ENCODE measurements at regions not wholly inside any gene's neighbourhood (a gene's known extent, or its start where the extent isn't known, plus 50 kb on each side); places are given as distances from the start of the nearest gene placed in this dataset.

- H3K27me3 Mint-ChIP-seq (ENCODE audit: low read depth in 2 of 2) = no peaks in the 10 kb centered on the region
- ATAC-seq = no peak
- no peak overlapping the region for H3K27ac Mint-ChIP-seq
- 100% methylated on average over 1 of the region's 3 CpGs for WGBS (ENCODE audit: insufficient coverage)
- H3K36me3 ChIP-seq (ENCODE audit: control insufficient read depth, insufficient read depth, low read length) = no peaks in the 10 kb centered on the region
- no peaks in the 10 kb centered on the region for H3K4me1 Mint-ChIP-seq
- H3K36me3 Mint-ChIP-seq = no peaks in the 10 kb centered on the region
- H3K9me3 ChIP-seq (ENCODE audit: control insufficient read depth, insufficient read depth, low read length) = peaks cover 8% of the 10 kb centered on the region
- no peak for TF ChIP-seq CTCF (IDR thresholded peaks at IDR 0.05)
- H3K27me3 ChIP-seq (ENCODE audit: control insufficient read depth, insufficient read depth, low read length) = no peaks in the 10 kb centered on the region
- H3K4me3 ChIP-seq (ENCODE audit: low read length) = no peak overlapping the region
- H3K27ac ChIP-seq (ENCODE audit: low read length) = no peak overlapping the region
- no peak overlapping the region for H3K4me3 Mint-ChIP-seq
- peaks cover 5 to 7% of the 10 kb centered on the region in 2 donors for H3K9me3 Mint-ChIP-seq
- intact Hi-C loops (cut with micrococcal nuclease) = no loop called here
- H3K4me1 ChIP-seq (ENCODE audit: control insufficient read depth, insufficient read depth, low read length) = no peaks in the 10 kb centered on the region
- no peak for DNase-seq
These were observed 139.3 kb downstream of the LYPLAL1 start for GRCh38 chr1:219312967-219313366.

GRCh38 chr1:219310181-219310728 is 136.6 kb downstream of the LYPLAL1 start:
- ATAC-seq (no peak), DNase-seq (no peak)
- Histone ChIP-seq H3K36me3 (ENCODE audit: control insufficient read depth, insufficient read depth, low read length) (no peaks in the 10 kb centered on the region), H3K27ac (ENCODE audit: low read length) (no peak overlapping the region), H3K9me3 (ENCODE audit: control insufficient read depth, insufficient read depth, low read length) (peaks cover 8% of the 10 kb centered on the region), H3K27me3 (ENCODE audit: control insufficient read depth, insufficient read depth, low read length) (no peaks in the 10 kb centered on the region), H3K4me3 (ENCODE audit: low read length) (no peak overlapping the region), H3K4me1 (ENCODE audit: control insufficient read depth, insufficient read depth, low read length) (no peaks in the 10 kb centered on the region)
- no peak for TF ChIP-seq CTCF (IDR thresholded peaks at IDR 0.05)
- H3K4me1 Mint-ChIP-seq = no peaks in the 10 kb centered on the region
- peaks cover 5 to 6% of the 10 kb centered on the region in 2 donors for H3K9me3 Mint-ChIP-seq
- H3K27me3 Mint-ChIP-seq (ENCODE audit: low read depth in 2 of 2) = no peaks in the 10 kb centered on the region
- H3K27ac Mint-ChIP-seq = no peak overlapping the region
- intact Hi-C loops (cut with micrococcal nuclease) = no loop called here
- H3K36me3 Mint-ChIP-seq = no peaks in the 10 kb centered on the region
- WGBS (ENCODE audit: insufficient coverage) = 39% methylated on average over 1 of the region's 1 CpG
- no peak overlapping the region for H3K4me3 Mint-ChIP-seq

GRCh38 chr1:219308367-219308766 is 134.7 kb downstream of the LYPLAL1 start:
- H3K4me1 ChIP-seq (ENCODE audit: control insufficient read depth, insufficient read depth, low read length) = no peaks in the 10 kb centered on the region
- H3K9me3 ChIP-seq (ENCODE audit: control insufficient read depth, insufficient read depth, low read length) = peaks cover 8% of the 10 kb centered on the region
- H3K36me3 ChIP-seq (ENCODE audit: control insufficient read depth, insufficient read depth, low read length) = no peaks in the 10 kb centered on the region
- intact Hi-C loops (cut with micrococcal nuclease) = no loop called here
- no peaks in the 10 kb centered on the region for H3K36me3 Mint-ChIP-seq
- no peak for ATAC-seq
- no peak overlapping the region for H3K27ac ChIP-seq (ENCODE audit: low read length)
- no peak overlapping the region for H3K27ac Mint-ChIP-seq
- no peaks in the 10 kb centered on the region for H3K4me1 Mint-ChIP-seq
- no peak overlapping the region for H3K4me3 ChIP-seq (ENCODE audit: low read length)
- no peaks in the 10 kb centered on the region for H3K27me3 Mint-ChIP-seq (ENCODE audit: low read depth in 2 of 2)
- 88% methylated on average over 4 of the region's 4 CpGs for WGBS (ENCODE audit: insufficient coverage)
- H3K9me3 Mint-ChIP-seq = peaks cover 4 to 8% of the 10 kb centered on the region in 2 donors
- no peak for DNase-seq
- no peak overlapping the region for H3K4me3 Mint-ChIP-seq
- no peak for TF ChIP-seq CTCF (IDR thresholded peaks at IDR 0.05)
- no peaks in the 10 kb centered on the region for H3K27me3 ChIP-seq (ENCODE audit: control insufficient read depth, insufficient read depth, low read length)

All from natural killer cell (primary cell).